ENCODE measurements at regions not wholly inside any gene's neighbourhood (a gene's known extent, or its start where the extent isn't known, plus 50 kb on each side); places are given as distances from the start of the nearest gene placed in this dataset.

DNA sequence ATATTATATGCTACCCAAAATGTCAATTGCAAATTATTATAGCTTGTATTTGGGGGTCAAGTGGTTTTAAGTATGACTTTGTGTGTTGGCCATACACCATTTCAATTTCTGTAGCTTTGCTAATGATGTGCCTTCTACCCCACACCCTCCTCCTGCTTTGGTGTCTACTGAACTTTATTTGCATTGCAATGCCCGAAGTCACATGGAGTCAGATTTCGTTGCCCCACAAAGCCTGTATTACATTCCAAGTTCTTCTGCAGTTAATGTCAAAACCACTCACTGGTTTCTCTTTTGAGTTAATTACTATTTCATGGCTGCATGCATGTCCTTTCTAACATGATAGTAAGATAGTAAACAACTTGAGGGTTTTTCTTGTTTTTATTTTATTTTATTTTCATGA, 528.9 kb downstream of the RIT2 start:
- H3K9me3 ChIP-seq (ENCODE audit: low read length) = no peaks in the 10 kb centered on the region
- H3K4me1 ChIP-seq (ENCODE audit: insufficient read depth, low read length) = no peaks in the 10 kb centered on the region
- H3K36me3 ChIP-seq (ENCODE audit: low read depth, low read length) = no peaks in the 10 kb centered on the region
- H3K9me2 ChIP-seq (replicated peaks; ENCODE audit: low read length) = no peaks in the 10 kb centered on the region
- H2AFZ ChIP-seq (ENCODE audit: low read length) = no peak overlapping the region
- no peak overlapping the region for H3K27ac ChIP-seq (ENCODE audit: low read length)
- no peak for TF ChIP-seq EZH2phosphoT487 (IDR thresholded peaks at IDR 0.05; ENCODE audit: borderline replicate concordance, low read length)
- TF ChIP-seq EZH2 (IDR thresholded peaks at IDR 0.05; ENCODE audit: low read length, unreplicated experiment) = no peak
- TF ChIP-seq, protein P1, sequence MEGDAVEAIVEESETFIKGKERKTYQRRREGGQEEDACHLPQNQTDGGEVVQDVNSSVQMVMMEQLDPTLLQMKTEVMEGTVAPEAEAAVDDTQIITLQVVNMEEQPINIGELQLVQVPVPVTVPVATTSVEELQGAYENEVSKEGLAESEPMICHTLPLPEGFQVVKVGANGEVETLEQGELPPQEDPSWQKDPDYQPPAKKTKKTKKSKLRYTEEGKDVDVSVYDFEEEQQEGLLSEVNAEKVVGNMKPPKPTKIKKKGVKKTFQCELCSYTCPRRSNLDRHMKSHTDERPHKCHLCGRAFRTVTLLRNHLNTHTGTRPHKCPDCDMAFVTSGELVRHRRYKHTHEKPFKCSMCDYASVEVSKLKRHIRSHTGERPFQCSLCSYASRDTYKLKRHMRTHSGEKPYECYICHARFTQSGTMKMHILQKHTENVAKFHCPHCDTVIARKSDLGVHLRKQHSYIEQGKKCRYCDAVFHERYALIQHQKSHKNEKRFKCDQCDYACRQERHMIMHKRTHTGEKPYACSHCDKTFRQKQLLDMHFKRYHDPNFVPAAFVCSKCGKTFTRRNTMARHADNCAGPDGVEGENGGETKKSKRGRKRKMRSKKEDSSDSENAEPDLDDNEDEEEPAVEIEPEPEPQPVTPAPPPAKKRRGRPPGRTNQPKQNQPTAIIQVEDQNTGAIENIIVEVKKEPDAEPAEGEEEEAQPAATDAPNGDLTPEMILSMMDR (conservative IDR thresholded peaks at IDR 0.05; ENCODE audit: low read depth, low read length) = no peak
- intact Hi-C loops (cut with micrococcal nuclease) = no loop called here
- BruUV-seq (replicated peaks) = no TSS peak
- POLR2A ChIA-PET (ENCODE audit: unreplicated experiment) = no interaction called here
- CTCF ChIA-PET = no interaction called here
- H3K4me3 ChIP-seq (ENCODE audit: low read length) = no peak overlapping the region
- no peaks in the 10 kb centered on the region for H4K20me1 ChIP-seq (ENCODE audit: low read length)
- ATAC-seq (no peak), DNase-seq (no peak)
- H3F3A ChIP-seq (ENCODE audit: low read length, unreplicated experiment) = no peaks in the 10 kb centered on the region
- H3K9ac ChIP-seq (ENCODE audit: low read length) = no peak overlapping the region
- no peaks in the 10 kb centered on the region for H3K79me2 ChIP-seq (ENCODE audit: low read length)
- H3K4me2 ChIP-seq (ENCODE audit: low read length) = no peak overlapping the region
- H3K27me3 ChIP-seq (ENCODE audit: low read length) = no peaks in the 10 kb centered on the region

- Histone ChIP-seq H3K79me2 (ENCODE audit: low read length) (no peaks in the 10 kb centered on the region), H2AFZ (ENCODE audit: low read length) (no peak overlapping the region), H3K36me3 (ENCODE audit: low read depth, low read length) (no peaks in the 10 kb centered on the region), H3K27ac (ENCODE audit: low read length) (no peak overlapping the region), H3K4me2 (ENCODE audit: low read length) (no peak overlapping the region), H3K4me1 (ENCODE audit: insufficient read depth, low read length) (no peaks in the 10 kb centered on the region), H3K27me3 (ENCODE audit: low read length) (no peaks in the 10 kb centered on the region), H3K9ac (ENCODE audit: low read length) (no peak overlapping the region), H3F3A (ENCODE audit: low read length, unreplicated experiment) (no peaks in the 10 kb centered on the region), H3K4me3 (ENCODE audit: low read length) (no peak overlapping the region), H3K9me3 (ENCODE audit: low read length) (no peaks in the 10 kb centered on the region), H3K9me2 (replicated peaks; ENCODE audit: low read length) (no peaks in the 10 kb centered on the region), H4K20me1 (ENCODE audit: low read length) (no peaks in the 10 kb centered on the region)
- POLR2A ChIA-PET (ENCODE audit: unreplicated experiment) = no interaction called here
- ATAC-seq = no peak
- CTCF ChIA-PET = no interaction called here
- TF ChIP-seq, protein P1 (conservative IDR thresholded peaks at IDR 0.05; ENCODE audit: low read depth, low read length) = no peak
- no peak for TF ChIP-seq EZH2phosphoT487 (IDR thresholded peaks at IDR 0.05; ENCODE audit: borderline replicate concordance, low read length)
- TF ChIP-seq EZH2 (IDR thresholded peaks at IDR 0.05; ENCODE audit: low read length, unreplicated experiment) = no peak
- DNase-seq = no peak
- intact Hi-C loops (cut with micrococcal nuclease) = no loop called here
- BruUV-seq (replicated peaks) = no TSS peak
These were observed 526.7 kb downstream of the RIT2 start for GRCh38 chr18:42588786-42589185.

- no TSS peak for BruUV-seq (replicated peaks)
- Histone ChIP-seq H3F3A (ENCODE audit: low read length, unreplicated experiment) (no peaks in the 10 kb centered on the region), H3K27ac (ENCODE audit: low read length) (no peak overlapping the region), H3K4me1 (ENCODE audit: insufficient read depth, low read length) (no peaks in the 10 kb centered on the region), H3K4me2 (ENCODE audit: low read length) (no peak overlapping the region), H4K20me1 (ENCODE audit: low read length) (no peaks in the 10 kb centered on the region), H3K9me3 (ENCODE audit: low read length) (no peaks in the 10 kb centered on the region), H3K9ac (ENCODE audit: low read length) (no peak overlapping the region), H2AFZ (ENCODE audit: low read length) (no peak overlapping the region), H3K79me2 (ENCODE audit: low read length) (no peaks in the 10 kb centered on the region), H3K9me2 (replicated peaks; ENCODE audit: low read length) (no peaks in the 10 kb centered on the region), H3K36me3 (ENCODE audit: low read depth, low read length) (no peaks in the 10 kb centered on the region), H3K27me3 (ENCODE audit: low read length) (no peaks in the 10 kb centered on the region), H3K4me3 (ENCODE audit: low read length) (no peak overlapping the region)
- TF ChIP-seq EZH2 (IDR thresholded peaks at IDR 0.05; ENCODE audit: low read length, unreplicated experiment) (no peak), EZH2phosphoT487 (IDR thresholded peaks at IDR 0.05; ENCODE audit: borderline replicate concordance, low read length) (no peak)
- TF ChIP-seq, protein P1 (conservative IDR thresholded peaks at IDR 0.05; ENCODE audit: low read depth, low read length) = no peak
- intact Hi-C loops (cut with micrococcal nuclease) = no loop called here
- no peak for ATAC-seq
- DNase-seq = no peak
- POLR2A ChIA-PET (ENCODE audit: unreplicated experiment) = no interaction called here
- CTCF ChIA-PET = no interaction called here
These were observed 510.7 kb downstream of the RIT2 start for GRCh38 chr18:42604820-42605219.
